IPS DF 6.9 (cell line): ENCODE measurements at regions not wholly inside any gene's neighbourhood (a gene's known extent, or its start where the extent isn't known, plus 50 kb on each side); places are given as distances from the start of the nearest gene placed in this dataset.

ENCODE experiments used
- DNase-seq: peaks from one replicate; pipeline ENCODE4 v3.0.0-alpha.2; 2013; ENCODE audit warnings: low read depth, low spot score
- H3K27ac ChIP-seq: one replicate; pipeline ENCODE4 v1.5.1; 2013; ENCODE audit warnings: low read length, control low read depth
- H3K27me3 ChIP-seq: 2 replicates; pipeline ENCODE4 v1.6.1; 2013; ENCODE audit warnings: mild to moderate bottlenecking, low read length; ENCODE audit not compliant: control insufficient read depth, insufficient read depth
- H3K36me3 ChIP-seq: 2 replicates; pipeline ENCODE4 v1.6.1; 2013; ENCODE audit warnings: low read length; ENCODE audit not compliant: control insufficient read depth, insufficient read depth
- H3K4me1 ChIP-seq: 2 replicates; pipeline ENCODE4 v1.6.1; 2013; ENCODE audit warnings: low read length; ENCODE audit not compliant: control insufficient read depth, insufficient read depth
- H3K4me3 ChIP-seq: 2 replicates; pipeline ENCODE4 v1.5.1; 2013; ENCODE audit warnings: mild to moderate bottlenecking, low read length
- H3K9me3 ChIP-seq: 2 replicates; pipeline ENCODE4 v1.6.1; 2013; ENCODE audit warnings: low read length, inconsistent platforms; ENCODE audit not compliant: control insufficient read depth, insufficient read depth
- WGBS: extraction: QIAGEN DNeasy Blood & Tissue Kit; methylation state at CpG from one replicate; pipeline ENCODE4 v1.1.7; 2013; ENCODE audit warnings: mixed read lengths, missing lambda C conversion rate; ENCODE audit not compliant: insufficient read length, insufficient coverage; 5-methylcytosine and 5-hydroxymethylcytosine counted together

- H3K36me3 ChIP-seq, result no peaks in the 10 kb centered on the region
- H3K9me3 ChIP-seq, result no peaks in the 10 kb centered on the region
- DNase-seq, result no peak
- no CpG with 5 or more reads among the region's 1 CpG for WGBS
- no peaks in the 10 kb centered on the region for H3K27me3 ChIP-seq
- no peak overlapping the region for H3K4me3 ChIP-seq
- no peaks in the 10 kb centered on the region; the same call in 1 of the 2 replicates for H3K4me1 ChIP-seq
- H3K27ac ChIP-seq, result no peak overlapping the region
Measured at GRCh38 chr5:34604119-34604675, 51.9 kb upstream of the RAI14 start.

DNA sequence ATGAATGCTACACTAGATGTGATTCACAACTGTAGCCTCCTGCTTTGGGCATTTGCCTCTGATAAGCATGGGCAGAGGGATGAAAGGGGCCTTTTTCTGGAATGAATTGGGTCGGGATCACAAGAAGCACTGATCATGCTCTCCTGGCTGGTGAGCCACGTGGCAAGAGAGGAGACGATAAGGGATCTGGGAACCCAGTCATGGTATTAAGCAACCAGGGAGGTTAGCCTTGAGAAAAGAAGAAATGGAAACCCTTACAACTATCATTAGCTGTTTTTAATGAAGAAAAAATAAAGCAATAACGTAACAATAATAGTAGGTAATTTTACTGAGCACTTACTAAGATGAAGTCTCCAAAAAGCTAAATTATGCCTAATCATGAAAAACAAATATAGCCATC lies 50.0 kb upstream of the RAI14 start:
- DNase-seq, result no peak
- H3K36me3 ChIP-seq, result no peaks in the 10 kb centered on the region
- H3K9me3 ChIP-seq, result no peaks in the 10 kb centered on the region
- WGBS, result no CpG with 5 or more reads among the region's 4 CpGs
- H3K4me1 ChIP-seq, result no peaks in the 10 kb centered on the region; the same call in none of the 2 replicates
- H3K27me3 ChIP-seq, result no peaks in the 10 kb centered on the region
- no peak overlapping the region for H3K4me3 ChIP-seq
- no peak overlapping the region for H3K27ac ChIP-seq
